ENCODE measurements at regions not wholly inside any gene's neighbourhood (a gene's known extent, or its start where the extent isn't known, plus 50 kb on each side); places are given as distances from the start of the nearest gene placed in this dataset.

DNA sequence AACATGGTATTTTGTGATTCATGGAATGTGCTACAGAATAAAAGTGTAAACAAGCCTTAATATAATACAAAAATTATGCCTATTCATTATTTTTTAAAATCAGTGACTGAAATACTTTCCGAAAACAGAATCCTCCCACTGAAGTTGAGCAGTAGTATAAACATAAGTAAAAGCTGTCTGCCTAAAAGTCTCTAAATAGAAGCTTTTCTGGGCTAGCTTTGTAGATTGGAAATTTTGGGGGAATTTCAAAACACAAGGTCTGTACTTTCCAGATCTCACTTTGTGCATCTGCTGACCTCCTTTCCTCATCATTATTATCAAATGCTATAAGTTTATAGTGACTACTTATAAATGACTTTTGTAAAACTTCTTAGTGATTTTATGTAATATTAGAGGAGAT is 80.4 kb upstream of the TRHDE start:
- TF ChIP-seq EZH2 (IDR thresholded peaks at IDR 0.05; ENCODE audit: low read depth, unreplicated experiment): no peak
- TF ChIP-seq, protein P1, sequence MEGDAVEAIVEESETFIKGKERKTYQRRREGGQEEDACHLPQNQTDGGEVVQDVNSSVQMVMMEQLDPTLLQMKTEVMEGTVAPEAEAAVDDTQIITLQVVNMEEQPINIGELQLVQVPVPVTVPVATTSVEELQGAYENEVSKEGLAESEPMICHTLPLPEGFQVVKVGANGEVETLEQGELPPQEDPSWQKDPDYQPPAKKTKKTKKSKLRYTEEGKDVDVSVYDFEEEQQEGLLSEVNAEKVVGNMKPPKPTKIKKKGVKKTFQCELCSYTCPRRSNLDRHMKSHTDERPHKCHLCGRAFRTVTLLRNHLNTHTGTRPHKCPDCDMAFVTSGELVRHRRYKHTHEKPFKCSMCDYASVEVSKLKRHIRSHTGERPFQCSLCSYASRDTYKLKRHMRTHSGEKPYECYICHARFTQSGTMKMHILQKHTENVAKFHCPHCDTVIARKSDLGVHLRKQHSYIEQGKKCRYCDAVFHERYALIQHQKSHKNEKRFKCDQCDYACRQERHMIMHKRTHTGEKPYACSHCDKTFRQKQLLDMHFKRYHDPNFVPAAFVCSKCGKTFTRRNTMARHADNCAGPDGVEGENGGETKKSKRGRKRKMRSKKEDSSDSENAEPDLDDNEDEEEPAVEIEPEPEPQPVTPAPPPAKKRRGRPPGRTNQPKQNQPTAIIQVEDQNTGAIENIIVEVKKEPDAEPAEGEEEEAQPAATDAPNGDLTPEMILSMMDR (conservative IDR thresholded peaks at IDR 0.05; ENCODE audit: low read depth in 2 of 2): no peak

Data from GM23338 (cell line).